HG03520 (cell line): ENCODE measurements at regions not wholly inside any gene's neighbourhood (a gene's known extent, or its start where the extent isn't known, plus 50 kb on each side); places are given as distances from the start of the nearest gene placed in this dataset.

Source experiments
- ATAC-seq: cut with Tn5 transposase; IDR thresholded peaks from one replicate; pipeline ENCODE4 v1.9.1; 2021; ENCODE audit warnings: mild to moderate bottlenecking, moderate library complexity; ENCODE audit not compliant: unreplicated experiment

GRCh38 chr3:71893702-71894479 is 108.9 kb upstream of the PROK2 start:
- ATAC-seq = no peak

GRCh38 chr3:71893122-71893521 is 108.2 kb upstream of the PROK2 start:
- ATAC-seq = no peak

- ATAC-seq = no peak
Measured at GRCh38 chr3:71891483-71891882, 106.5 kb upstream of the PROK2 start.

- no peak for ATAC-seq
Measured at GRCh38 chr3:71890356-71890931, 105.5 kb upstream of the PROK2 start.

GRCh38 chr3:71887256-71887655 is 102.3 kb upstream of the PROK2 start:
- no peak for ATAC-seq

GRCh38 chr3:71885006-71885405 is 100.1 kb upstream of the PROK2 start:
- ATAC-seq = no peak

- ATAC-seq = no peak
Measured at GRCh38 chr3:71881732-71882131, 96.8 kb upstream of the PROK2 start.

- no peak for ATAC-seq
Measured at GRCh38 chr3:71881041-71881440, 96.1 kb upstream of the PROK2 start.

- ATAC-seq = no peak
Measured at GRCh38 chr3:71879089-71879488, 94.1 kb upstream of the PROK2 start.

- no peak for ATAC-seq
Measured at GRCh38 chr3:71876135-71877105, 91.5 kb upstream of the PROK2 start.

GRCh38 chr3:71875461-71875947 is 90.6 kb upstream of the PROK2 start:
- ATAC-seq = peak; percentile 82

- ATAC-seq = no peak
Measured at GRCh38 chr3:71874618-71875017, 89.7 kb upstream of the PROK2 start.

GRCh38 chr3:71873093-71873611 is 88.2 kb upstream of the PROK2 start:
- no peak for ATAC-seq

GRCh38 chr3:71872256-71872655 is 87.3 kb upstream of the PROK2 start:
- no peak for ATAC-seq

GRCh38 chr3:71870966-71871512 is 86.1 kb upstream of the PROK2 start:
- ATAC-seq = no peak

- no peak for ATAC-seq
Measured at GRCh38 chr3:71868876-71869275, 83.9 kb upstream of the PROK2 start.

GRCh38 chr3:71865727-71866126 is 80.8 kb upstream of the PROK2 start:
- ATAC-seq = no peak

- no peak for ATAC-seq
Measured at GRCh38 chr3:71863563-71864190, 78.7 kb upstream of the PROK2 start.

GRCh38 chr3:71862371-71863140 is 77.6 kb upstream of the PROK2 start:
- ATAC-seq = no peak

GRCh38 chr3:71859123-71859519 is 74.2 kb upstream of the PROK2 start:
- ATAC-seq = no peak
